G401.6 (cell line): ENCODE measurements at regions not wholly inside any gene's neighbourhood (a gene's known extent, or its start where the extent isn't known, plus 50 kb on each side); places are given as distances from the start of the nearest gene placed in this dataset.

Experiments
- FAIRE-seq: peaks from 2 replicates; lab custom pipeline; 2012; peaks lifted over from hg19 to GRCh38; lab: Jason Lieb, UNC

- FAIRE-seq, result no peak
Observed at GRCh38 chr3:13135811-13136321, 62.6 kb upstream of the IQSEC1 start.

DNA sequence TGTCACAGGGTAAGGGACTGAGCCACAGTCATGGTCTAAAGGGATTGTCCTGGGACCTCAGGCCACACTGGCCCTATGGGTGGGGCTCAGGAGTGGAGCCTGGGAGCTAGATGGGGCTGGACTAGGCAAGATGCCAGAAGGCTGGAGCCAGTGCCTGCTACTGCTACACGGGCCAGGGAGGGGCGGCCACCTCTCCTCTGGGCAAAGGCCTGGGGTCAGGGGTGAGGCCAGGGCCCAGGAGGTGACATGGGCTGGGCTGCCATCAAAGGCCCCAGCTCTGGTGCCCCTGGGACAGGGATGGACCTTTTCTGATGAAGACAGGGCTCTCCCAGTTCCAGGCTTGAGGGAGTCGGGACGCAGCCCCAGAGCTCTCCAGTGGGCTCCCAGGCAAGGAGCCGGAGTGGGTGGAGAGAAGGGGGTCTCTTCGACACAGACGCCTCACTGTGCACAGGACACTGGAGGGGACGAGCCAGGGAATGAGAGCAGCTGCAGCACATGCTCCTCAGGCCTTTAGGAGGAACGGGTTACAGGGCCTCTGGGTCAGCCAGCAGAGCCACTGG is 62.1 kb upstream of the IQSEC1 start:
- FAIRE-seq, result no peak

GRCh38 chr3:13134879-13135206 is 61.6 kb upstream of the IQSEC1 start:
- FAIRE-seq, result no peak

DNA sequence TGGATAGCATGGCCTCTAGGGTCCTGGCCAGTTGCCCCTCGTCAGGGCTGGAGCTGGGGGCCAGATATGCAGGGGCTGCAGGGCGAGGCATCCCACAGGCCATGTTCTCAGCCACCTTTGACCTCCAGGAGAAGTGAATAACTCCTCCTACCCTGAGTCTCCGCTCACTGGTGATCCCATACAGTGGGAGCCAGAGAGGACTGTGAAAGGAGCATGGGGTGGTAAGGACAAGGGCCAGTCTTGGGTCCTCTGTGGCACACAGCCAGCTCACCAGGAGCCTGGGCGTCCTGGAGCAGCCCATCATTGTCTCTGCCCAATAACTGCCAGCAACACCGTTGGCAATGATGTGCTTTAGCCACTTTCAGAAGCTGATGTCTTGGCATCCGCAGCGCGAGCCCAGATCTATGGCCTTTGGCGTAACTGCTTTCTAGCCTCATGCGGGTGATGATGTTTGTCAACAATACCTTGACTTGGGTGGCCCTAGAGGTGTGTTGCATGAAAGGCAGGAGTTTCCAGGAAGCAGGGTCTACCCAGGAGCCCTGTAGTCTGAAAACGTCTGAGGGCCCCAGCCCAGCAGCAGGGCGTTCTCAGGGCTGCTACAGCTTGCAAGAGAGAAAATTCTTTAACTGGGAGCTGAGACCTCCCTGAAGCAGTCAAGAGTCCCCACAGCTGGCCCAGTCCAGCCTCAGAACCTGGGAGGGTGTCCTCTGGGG is 61.1 kb upstream of the IQSEC1 start:
- no peak for FAIRE-seq

DNA sequence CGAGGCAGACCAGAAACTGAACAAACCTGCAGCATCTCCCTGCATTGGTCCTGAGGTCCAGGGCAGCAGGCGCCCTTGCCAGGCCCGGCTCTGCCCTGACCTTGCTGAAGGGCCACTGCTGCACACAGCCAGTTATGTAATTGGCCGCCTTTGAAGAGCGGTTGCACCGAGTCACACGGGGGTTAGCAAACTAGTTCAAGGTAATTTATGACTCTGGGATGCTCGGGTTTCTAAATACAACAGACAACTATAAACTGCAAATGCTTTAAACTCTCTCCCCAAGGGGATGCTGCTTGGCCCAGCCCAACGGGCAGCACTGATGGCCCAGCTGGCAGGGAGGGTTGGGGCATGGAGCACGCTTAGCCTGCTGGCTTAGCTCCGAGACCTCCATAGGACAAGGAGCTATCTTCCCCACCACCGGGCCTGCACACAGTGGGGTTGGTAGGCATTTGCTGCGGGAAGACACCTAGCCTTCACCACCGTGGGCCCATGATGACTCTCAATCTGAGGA is 60.3 kb upstream of the IQSEC1 start:
- no peak for FAIRE-seq

GRCh38 chr3:13132731-13133410 is 59.6 kb upstream of the IQSEC1 start:
- no peak for FAIRE-seq

- FAIRE-seq, result no peak
Observed at GRCh38 chr3:13132281-13132680, 59.1 kb upstream of the IQSEC1 start.

DNA sequence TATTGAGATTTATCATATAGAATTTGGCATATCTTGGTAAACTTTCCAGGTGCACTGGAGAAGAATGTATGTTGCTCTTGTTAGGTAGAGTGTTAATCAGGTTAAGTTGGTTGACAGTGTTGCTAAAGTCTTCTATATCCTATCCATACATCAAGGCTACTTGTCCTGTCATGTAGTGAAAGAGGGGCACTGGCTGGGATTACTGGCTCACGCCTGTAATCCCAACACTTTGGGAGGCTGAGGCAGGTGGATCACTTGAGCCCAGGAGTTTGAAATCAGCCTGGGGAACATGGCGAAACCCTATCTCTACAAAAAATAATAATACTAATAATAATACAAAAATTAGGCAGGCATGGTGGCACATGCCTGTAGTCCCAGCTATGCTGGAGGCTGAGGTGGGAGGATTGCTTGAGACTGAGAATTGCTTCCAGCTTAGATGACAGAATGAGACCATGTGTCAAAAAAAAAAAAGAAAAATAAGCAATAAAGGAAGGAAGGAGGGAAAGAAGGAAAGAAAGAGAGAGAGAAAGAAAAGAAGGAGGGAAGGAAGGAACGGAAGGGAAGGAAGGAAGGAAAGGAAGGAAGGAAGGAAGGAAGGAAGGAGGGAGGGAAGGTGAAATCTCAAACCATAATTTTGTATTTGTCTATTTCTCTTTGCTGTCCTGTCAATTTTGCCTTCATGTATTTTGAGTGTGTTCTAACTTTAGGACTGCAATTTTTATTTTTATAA is 57.4 kb upstream of the IQSEC1 start:
- FAIRE-seq, result no peak

DNA sequence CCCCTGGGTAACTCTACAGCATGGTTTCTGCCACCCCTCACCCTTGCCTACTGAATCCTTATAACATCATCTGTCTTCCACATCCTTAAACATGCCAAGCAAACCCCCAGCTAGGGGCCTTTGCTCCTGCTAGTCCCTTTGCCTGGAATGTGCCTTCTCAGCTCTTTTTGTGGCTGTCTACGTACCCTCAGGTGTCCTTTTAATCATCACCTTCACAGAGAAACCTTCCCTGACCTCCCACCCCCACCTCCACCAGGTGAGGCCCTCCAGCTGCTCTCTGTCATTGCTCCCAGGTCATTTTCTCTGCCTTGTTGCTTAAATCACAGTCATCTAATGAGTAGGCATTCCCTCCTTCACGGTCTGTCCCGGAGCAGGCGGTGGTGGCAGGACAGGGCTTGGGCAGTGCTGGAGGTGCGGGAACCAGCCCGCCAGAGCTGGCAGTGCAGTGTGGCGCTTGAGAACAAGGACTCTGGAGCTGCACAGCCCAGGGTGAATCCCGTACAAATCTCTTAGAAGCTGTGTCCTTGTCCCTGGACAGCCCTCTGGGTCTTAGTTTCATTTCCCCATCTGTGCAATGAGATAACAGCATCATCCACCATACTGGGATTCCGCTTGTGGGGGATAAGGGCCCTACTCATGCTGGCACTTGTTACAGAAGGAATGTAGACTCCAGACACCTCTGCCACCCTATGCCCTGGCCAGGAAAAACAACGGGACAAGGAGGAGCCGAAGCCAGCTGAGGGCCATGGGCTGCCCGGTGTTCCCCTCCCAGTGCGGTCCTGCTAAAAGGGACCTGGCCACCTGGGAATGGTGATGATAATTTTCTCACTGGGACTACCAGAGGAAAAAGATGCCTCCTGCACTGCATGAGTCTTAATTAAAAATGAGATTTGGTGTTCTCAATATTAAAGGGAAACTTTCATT is 52.1 kb upstream of the IQSEC1 start:
- FAIRE-seq, result no peak

DNA sequence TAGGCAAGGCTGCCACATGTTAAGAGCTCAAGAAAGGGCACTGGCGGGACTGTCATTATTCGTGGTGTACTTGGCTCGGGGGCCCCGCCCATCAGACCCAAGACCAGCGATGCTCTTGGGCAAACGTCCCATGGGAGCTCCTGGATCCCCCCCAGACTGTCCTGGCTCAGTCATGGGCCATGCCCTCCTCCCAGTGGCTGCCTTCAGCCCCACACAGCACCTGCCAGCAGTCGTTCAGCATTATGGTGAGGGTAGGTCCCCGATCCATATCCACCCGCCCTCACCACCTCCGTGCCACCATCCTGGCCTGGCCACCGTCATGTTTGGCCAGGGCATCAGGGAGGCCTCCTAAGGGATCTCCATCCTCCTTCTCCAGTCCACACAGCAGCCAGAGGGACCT is 51.4 kb upstream of the IQSEC1 start:
- no peak for FAIRE-seq

DNA sequence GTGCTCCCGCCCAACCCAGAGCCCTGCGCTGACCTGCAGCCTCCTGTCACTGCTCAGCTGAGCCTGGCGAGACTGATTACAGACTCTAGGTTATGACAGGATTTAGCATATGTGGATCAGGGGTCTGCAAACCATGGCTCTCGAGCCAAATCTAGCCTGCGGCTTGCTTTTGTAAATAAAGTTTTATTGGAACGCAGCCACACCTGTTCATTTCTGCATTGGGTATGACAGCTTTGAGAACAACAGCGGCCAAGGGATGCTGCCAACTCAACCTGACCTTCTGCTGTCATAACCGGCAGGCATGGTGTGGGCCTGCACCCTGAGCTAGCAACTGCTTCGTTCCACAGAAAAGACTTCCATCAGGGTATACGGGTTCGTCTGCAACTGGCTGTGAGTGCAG is 50.5 kb upstream of the IQSEC1 start:
- FAIRE-seq, result no peak

- no peak for FAIRE-seq
Observed at GRCh38 chr3:13123013-13123654, 49.9 kb upstream of the IQSEC1 start.
